Fibroblast of lung (primary cell): ENCODE measurements at regions not wholly inside any gene's neighbourhood (a gene's known extent, or its start where the extent isn't known, plus 50 kb on each side); places are given as distances from the start of the nearest gene placed in this dataset.

Source experiments
- CTCF ChIP-seq, 2 donors: IDR thresholded peaks in 1 of 2; conservative IDR thresholded peaks in 1 of 2; 1 replicate in 1 of 2; 2 replicates in 1 of 2; pipeline ENCODE4 v1.5.1; 2011 to 2012; ENCODE audit warnings: low read length in 2 of 2, control low read depth in 1 of 2, inconsistent platforms in 1 of 2, low read depth in 1 of 2, mild to moderate bottlenecking in 1 of 2
- EZH2 ChIP-seq: IDR thresholded peaks from 2 replicates; pipeline ENCODE4 v1.5.1; 2012; ENCODE audit warnings: low read length, control low read depth, mild to moderate bottlenecking; ENCODE audit errors: missing control alignments

- TF ChIP-seq CTCF (conservative IDR thresholded peaks at IDR 0.05 in 1 of 2, IDR thresholded peaks at IDR 0.05 in 1 of 2; ENCODE audit: low read depth in 1 of 2, low read length in 2 of 2) (no peak), EZH2 (no peak)
Measured at GRCh38 chr20:60652615-60653014, 599.4 kb upstream of the CDH4 start.
